BLaER1 (cell line): ENCODE measurements at regions not wholly inside any gene's neighbourhood (a gene's known extent, or its start where the extent isn't known, plus 50 kb on each side); places are given as distances from the start of the nearest gene placed in this dataset.
A peak's percentile ranks its signal among the peaks of the same experiment; 100 is the strongest.

Source experiments
- H3K27ac ChIP-seq: shearing (Covaris generic); formaldehyde crosslinking; 2 replicates; pipeline ENCODE4 v1.8.1; 2022
- H3K27me3 ChIP-seq: shearing (Covaris generic); formaldehyde crosslinking; 2 replicates; pipeline ENCODE4 v1.8.1; 2022
- H3K36me3 ChIP-seq: shearing (Covaris generic); formaldehyde crosslinking; 2 replicates; pipeline ENCODE4 v1.8.1; 2022
- H3K4me1 ChIP-seq: shearing (Covaris generic); formaldehyde crosslinking; 2 replicates; pipeline ENCODE4 v1.8.1; 2022
- H3K4me2 ChIP-seq: shearing (Covaris generic); formaldehyde crosslinking; 2 replicates; pipeline ENCODE4 v1.8.1; 2022
- H3K4me3 ChIP-seq: shearing (Covaris generic); formaldehyde crosslinking; 2 replicates; pipeline ENCODE4 v1.8.1; 2022
- H3K9ac ChIP-seq: shearing (Covaris generic); formaldehyde crosslinking; 2 replicates; pipeline ENCODE4 v1.8.1; 2022
- H3K9me3 ChIP-seq: shearing (Covaris generic); formaldehyde crosslinking; 2 replicates; pipeline ENCODE4 v1.8.1; 2022
- H4K20me1 ChIP-seq: shearing (Covaris generic); formaldehyde crosslinking; 2 replicates; pipeline ENCODE4 v1.8.1; 2022
- Cebpa-rat ChIP-seq: shearing (Covaris generic); IDR thresholded peaks from 2 replicates; pipeline ENCODE4 v1.8.1; 2022

DNA sequence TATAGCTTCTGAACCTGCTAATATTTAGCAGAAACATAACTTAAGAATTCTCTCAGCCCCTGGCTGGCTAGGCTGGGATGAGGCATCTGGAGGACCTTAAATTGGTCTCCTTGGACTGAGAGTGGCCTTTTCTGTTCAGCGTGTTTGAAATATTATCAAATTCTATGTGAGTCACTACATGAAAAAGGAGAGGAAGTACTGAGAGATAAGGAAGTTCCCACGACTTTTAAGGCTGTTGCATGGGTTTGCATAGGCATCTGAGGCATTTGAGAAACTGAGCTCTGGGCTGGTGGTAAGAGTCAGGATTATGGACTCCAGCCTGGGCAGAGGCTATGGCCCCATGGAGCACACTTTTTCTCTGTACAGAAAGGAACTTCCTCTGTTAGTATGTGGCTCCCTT lies 816.2 kb upstream of the GRAMD2B start:
- no peak for TF ChIP-seq Cebpa-rat

DNA sequence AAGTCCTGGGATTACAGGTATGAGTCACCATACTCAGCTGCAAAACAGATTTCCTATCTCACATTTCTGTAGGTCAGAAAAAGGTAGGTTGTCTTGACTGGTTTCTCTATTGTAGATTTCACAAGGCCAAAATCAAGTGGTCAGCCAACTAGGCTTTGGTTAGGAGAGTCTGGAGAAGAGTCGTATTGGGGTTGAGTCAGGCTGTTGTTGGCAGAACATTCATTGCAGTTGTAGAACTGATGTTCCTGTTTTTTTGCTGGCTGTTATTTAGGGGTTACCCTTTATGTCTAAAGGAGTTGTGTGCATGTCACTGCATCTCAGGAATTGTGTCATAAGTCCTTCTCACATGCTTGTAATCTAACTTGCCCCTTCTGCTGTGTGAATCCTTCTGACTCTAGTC lies 814.2 kb upstream of the GRAMD2B start:
- H3K4me3 ChIP-seq = no peak overlapping the region
- H3K4me1 ChIP-seq = peaks cover 6% of the 10 kb centered on the region; the same call in 1 of the 2 replicates

More for the DNA sequence above, 816.2 kb upstream of the GRAMD2B start:
- Histone ChIP-seq H3K4me3 (no peak overlapping the region), H4K20me1 (no peaks in the 10 kb centered on the region), H3K4me2 (no peak overlapping the region), H3K9ac (no peak overlapping the region), H3K9me3 (no peaks in the 10 kb centered on the region), H3K27me3 (no peaks in the 10 kb centered on the region), H3K4me1 (no peaks in the 10 kb centered on the region), H3K27ac (no peak overlapping the region), H3K36me3 (no peaks in the 10 kb centered on the region)

DNA sequence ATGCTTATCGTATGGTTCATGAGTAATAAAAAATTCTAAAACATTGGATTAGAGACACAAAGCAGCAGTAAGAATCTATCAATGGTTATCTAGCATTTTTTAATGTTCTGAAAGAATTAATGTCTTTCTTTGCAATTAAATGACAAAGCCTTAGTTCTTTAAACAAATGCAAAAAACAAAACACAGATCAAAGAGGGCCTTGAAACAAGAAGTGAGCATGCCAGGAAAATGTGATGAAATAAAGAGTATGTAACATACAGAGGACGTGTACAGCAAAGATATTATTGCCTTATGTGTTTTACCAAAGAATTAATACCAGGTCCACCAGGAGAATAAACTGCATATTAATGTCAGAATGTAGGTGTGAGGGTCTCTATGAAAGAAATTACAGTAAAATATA lies 812.3 kb upstream of the GRAMD2B start:
- Histone ChIP-seq H4K20me1 (no peaks in the 10 kb centered on the region), H3K4me1 (peaks cover 6% of the 10 kb centered on the region; the same call in 1 of the 2 replicates), H3K27me3 (no peaks in the 10 kb centered on the region), H3K27ac (no peak overlapping the region), H3K4me3 (no peak overlapping the region), H3K4me2 (no peak overlapping the region), H3K36me3 (no peaks in the 10 kb centered on the region), H3K9me3 (no peaks in the 10 kb centered on the region), H3K9ac (no peak overlapping the region)
- TF ChIP-seq Cebpa-rat = no peak

More for the DNA sequence above, 814.2 kb upstream of the GRAMD2B start:
- no peak overlapping the region for H3K9ac ChIP-seq
- no peaks in the 10 kb centered on the region for H4K20me1 ChIP-seq
- H3K9me3 ChIP-seq = no peaks in the 10 kb centered on the region
- no peak overlapping the region for H3K4me2 ChIP-seq
- H3K27ac ChIP-seq = no peak overlapping the region
- no peaks in the 10 kb centered on the region for H3K36me3 ChIP-seq
- no peak for TF ChIP-seq Cebpa-rat
- H3K27me3 ChIP-seq = no peaks in the 10 kb centered on the region

DNA sequence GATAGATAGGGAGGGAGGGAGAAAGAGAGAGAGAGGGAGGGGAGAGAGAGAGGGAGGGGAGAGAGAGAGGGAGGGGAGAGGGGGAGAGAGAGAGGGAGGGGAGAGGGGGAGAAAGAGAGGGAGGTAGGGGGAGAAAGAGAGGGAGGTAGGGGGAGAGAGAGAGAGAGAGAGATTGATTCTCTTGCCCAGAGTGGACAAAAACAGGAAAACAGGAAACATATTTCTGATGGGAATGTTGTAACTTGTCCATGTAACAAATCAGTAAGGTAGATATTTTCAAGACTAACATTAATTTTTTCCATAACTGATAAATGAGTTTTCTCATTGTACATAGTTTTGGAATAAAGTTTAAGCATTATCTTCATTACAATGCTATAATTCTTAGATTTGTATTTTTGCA lies 811.7 kb upstream of the GRAMD2B start:
- no peaks in the 10 kb centered on the region for H3K27me3 ChIP-seq
- no peaks in the 10 kb centered on the region for H3K9me3 ChIP-seq
- peaks cover 6% of the 10 kb centered on the region; the same call in 1 of the 2 replicates for H3K4me1 ChIP-seq
- no peaks in the 10 kb centered on the region for H4K20me1 ChIP-seq
- no peak overlapping the region for H3K4me2 ChIP-seq
- H3K9ac ChIP-seq = no peak overlapping the region
- no peak overlapping the region for H3K4me3 ChIP-seq
- H3K36me3 ChIP-seq = no peaks in the 10 kb centered on the region
- TF ChIP-seq Cebpa-rat = no peak
- H3K27ac ChIP-seq = no peak overlapping the region

DNA sequence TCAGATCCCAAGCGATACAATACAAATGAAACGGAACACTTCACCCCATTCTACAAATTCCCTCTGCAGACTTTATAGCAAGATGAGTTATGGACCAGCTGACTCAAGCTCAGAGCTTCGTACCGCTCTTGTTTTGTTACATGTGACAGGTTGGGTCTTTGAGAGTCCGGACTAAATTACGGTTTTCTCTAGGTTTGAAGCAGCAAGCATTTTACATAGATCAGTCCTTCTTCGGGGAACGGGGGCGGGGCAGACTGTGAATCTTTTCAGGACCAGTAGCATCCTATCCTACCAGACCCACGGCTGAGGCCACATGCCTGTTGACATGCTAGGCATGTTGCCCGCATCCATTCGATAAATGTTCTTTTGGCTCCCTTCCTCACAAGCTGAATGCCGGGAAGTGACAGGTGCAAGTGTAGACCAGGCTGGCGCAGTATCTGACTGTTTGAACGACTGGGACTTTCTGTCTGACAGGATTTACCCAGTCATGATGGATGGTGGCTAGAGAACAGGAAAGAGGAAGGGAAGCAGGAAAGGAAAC lies 811.0 kb upstream of the GRAMD2B start:
- Histone ChIP-seq H3K9me3 (no peaks in the 10 kb centered on the region), H3K27me3 (no peaks in the 10 kb centered on the region), H3K36me3 (no peaks in the 10 kb centered on the region), H3K27ac (no peak overlapping the region), H3K4me3 (no peak overlapping the region), H3K4me1 (peaks cover 6% of the 10 kb centered on the region; the same call in 1 of the 2 replicates), H4K20me1 (no peaks in the 10 kb centered on the region), H3K4me2 (no peak overlapping the region), H3K9ac (no peak overlapping the region)
- no peak for TF ChIP-seq Cebpa-rat

DNA sequence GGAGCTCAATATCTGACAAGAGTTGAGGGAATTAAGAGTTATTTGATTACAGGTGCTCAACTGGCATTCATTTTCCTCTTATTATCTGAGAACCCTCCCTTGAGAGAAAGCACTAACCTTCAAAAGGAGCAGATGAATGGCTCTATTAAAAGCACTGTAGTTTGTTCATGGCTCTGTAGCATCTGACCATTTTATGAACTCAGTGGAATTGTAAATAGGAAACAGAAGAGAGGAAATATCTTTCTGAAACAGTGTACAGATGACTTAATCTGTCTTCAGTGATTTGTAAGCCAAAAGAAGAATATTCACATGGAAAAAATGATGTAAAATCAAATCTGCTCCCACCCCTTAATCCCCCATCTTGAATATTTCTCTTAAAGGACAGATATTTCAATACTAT lies 810.4 kb upstream of the GRAMD2B start:
- no peak for TF ChIP-seq Cebpa-rat
- no peaks in the 10 kb centered on the region for H3K9me3 ChIP-seq
- H3K27ac ChIP-seq = no peak overlapping the region
- no peak overlapping the region for H3K9ac ChIP-seq
- no peak overlapping the region for H3K4me3 ChIP-seq
- H3K4me1 ChIP-seq = peaks cover 6% of the 10 kb centered on the region; the same call in 1 of the 2 replicates
- H4K20me1 ChIP-seq = no peaks in the 10 kb centered on the region
- no peaks in the 10 kb centered on the region for H3K27me3 ChIP-seq
- no peak overlapping the region for H3K4me2 ChIP-seq
- H3K36me3 ChIP-seq = no peaks in the 10 kb centered on the region

DNA sequence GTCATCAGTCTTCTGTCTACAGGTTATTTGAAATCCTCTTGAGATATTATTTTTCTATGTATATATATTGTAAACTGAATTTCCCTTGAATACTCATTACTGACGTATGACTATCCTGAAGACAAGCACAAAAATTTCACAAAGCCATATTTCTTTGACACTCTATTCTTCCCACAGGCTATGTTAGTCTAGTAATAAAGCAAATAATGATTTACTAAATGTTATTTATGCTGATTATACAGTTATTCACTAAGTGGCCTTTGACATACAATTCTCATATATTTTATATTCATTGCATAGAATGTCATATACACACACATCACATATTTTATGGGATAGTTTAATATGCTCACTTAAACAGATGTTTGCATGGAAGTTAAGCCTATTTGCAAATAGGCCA lies 793.0 kb upstream of the GRAMD2B start:
- no peak overlapping the region for H3K4me2 ChIP-seq
- no peaks in the 10 kb centered on the region for H3K36me3 ChIP-seq
- no peaks in the 10 kb centered on the region for H3K9me3 ChIP-seq
- no peak overlapping the region for H3K9ac ChIP-seq
- H3K4me1 ChIP-seq = peaks cover 7% of the 10 kb centered on the region
- no peaks in the 10 kb centered on the region for H4K20me1 ChIP-seq
- H3K27me3 ChIP-seq = no peaks in the 10 kb centered on the region
- no peak overlapping the region for H3K27ac ChIP-seq
- no peak overlapping the region for H3K4me3 ChIP-seq
- no peak for TF ChIP-seq Cebpa-rat

DNA sequence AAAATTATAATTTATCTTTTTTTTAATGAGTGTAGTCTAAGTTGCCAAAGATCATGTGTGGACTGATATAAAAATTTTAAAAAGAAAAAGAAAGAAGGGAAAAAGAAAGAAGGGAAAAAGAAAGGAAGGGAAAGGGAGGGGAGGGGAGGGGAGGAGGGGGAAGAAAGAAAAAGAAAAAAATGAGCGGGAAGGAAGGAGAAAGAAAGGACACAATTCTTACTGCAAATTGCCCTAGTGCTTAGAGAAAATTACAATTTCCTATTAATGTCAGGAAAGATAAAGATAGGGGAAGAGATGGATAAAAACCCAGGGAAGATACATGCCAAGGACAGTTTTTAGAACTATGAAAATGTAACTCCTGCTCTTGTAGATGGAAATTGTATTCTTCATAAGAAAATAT lies 789.7 kb upstream of the GRAMD2B start:
- Histone ChIP-seq H3K27me3 (no peaks in the 10 kb centered on the region), H4K20me1 (no peaks in the 10 kb centered on the region), H3K4me3 (no peak overlapping the region), H3K9ac (no peak overlapping the region), H3K27ac (no peak overlapping the region), H3K4me1 (peaks cover 7% of the 10 kb centered on the region), H3K36me3 (no peaks in the 10 kb centered on the region), H3K9me3 (no peaks in the 10 kb centered on the region), H3K4me2 (no peak overlapping the region)
- TF ChIP-seq Cebpa-rat = no peak

DNA sequence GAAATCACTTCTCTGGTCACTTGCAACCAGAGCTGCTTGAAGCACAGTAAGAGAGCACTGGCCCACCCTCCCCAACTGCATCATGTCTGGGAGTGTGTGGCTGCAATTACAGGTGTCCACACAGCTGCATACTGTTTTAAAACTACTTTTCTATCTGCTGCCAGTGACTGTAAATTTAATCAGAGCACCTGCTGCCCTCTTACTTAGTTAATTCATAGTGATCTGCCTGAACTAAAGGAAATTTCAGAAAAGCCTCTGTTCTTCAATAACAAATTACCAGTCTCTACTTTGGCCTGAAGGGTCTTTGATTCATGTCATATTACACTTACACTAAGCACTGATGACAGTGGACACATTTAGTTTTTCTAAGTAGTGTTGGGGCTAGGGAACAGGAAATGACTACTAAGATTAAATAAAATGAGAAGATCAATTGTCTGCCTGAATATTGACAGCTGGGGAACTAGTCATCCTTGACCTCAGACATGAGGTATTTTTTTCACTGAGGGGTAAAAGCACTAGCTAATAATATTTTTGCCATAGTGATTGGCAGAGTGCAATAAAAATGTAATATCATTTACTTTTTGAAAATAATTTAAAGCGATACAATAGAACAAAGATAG lies 788.9 kb upstream of the GRAMD2B start:
- no peaks in the 10 kb centered on the region for H4K20me1 ChIP-seq
- 0 out of 2 replicates have a peak overlapping the region, but pooled peaks have one; percentile 6 for H3K4me2 ChIP-seq
- H3K9me3 ChIP-seq = no peaks in the 10 kb centered on the region

DNA sequence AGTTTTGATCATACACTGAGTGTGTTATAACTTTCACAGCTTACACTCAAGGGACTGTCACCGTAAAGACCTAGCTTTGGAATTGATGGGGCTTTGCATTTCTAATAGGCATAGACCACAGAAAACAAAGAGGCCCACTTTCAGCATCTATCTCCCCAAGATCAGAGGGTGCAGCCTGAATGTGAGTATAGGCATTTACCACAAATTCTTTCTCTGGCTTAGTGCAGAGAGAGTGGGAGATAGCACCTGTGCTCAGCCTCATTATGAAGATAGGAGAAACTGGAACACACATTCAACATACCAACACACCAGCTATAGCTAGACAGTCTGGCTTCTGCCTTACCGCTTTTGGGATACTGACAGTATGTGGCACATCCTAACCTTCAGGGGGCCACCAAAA lies 783.4 kb upstream of the GRAMD2B start:
- no peaks in the 10 kb centered on the region for H4K20me1 ChIP-seq
- TF ChIP-seq Cebpa-rat = no peak
- H3K4me2 ChIP-seq = no peak overlapping the region
- H3K9ac ChIP-seq = no peak overlapping the region
- no peaks in the 10 kb centered on the region for H3K27me3 ChIP-seq
- no peaks in the 10 kb centered on the region for H3K36me3 ChIP-seq
- no peak overlapping the region for H3K4me3 ChIP-seq
- H3K4me1 ChIP-seq = no peaks in the 10 kb centered on the region
- H3K9me3 ChIP-seq = peaks cover 8% of the 10 kb centered on the region
- H3K27ac ChIP-seq = no peak overlapping the region

More for the DNA sequence above, 788.9 kb upstream of the GRAMD2B start:
- H3K27me3 ChIP-seq = no peaks in the 10 kb centered on the region
- peaks cover 7% of the 10 kb centered on the region for H3K4me1 ChIP-seq
- no peak overlapping the region for H3K4me3 ChIP-seq
- H3K9ac ChIP-seq = no peak overlapping the region
- H3K36me3 ChIP-seq = no peaks in the 10 kb centered on the region
- H3K27ac ChIP-seq = no peak overlapping the region
- no peak for TF ChIP-seq Cebpa-rat
